H9 (cell line): ENCODE measurements at regions not wholly inside any gene's neighbourhood (a gene's known extent, or its start where the extent isn't known, plus 50 kb on each side); places are given as distances from the start of the nearest gene placed in this dataset.

Experiments
- DNase-seq: peaks from one replicate; pipeline ENCODE4 v3.0.0-alpha.2; 2017
- H2AFZ ChIP-seq: one replicate; pipeline ENCODE4 v1.6.1; 2013; ENCODE audit warnings: mild to moderate bottlenecking, low read length, control low read depth, moderate library complexity
- H2AK5ac ChIP-seq: 2 replicates; pipeline ENCODE4 v1.6.1; 2013; ENCODE audit warnings: low read length, control low read depth, mixed read lengths; ENCODE audit not compliant: insufficient read length
- H2BK120ac ChIP-seq: one replicate; pipeline ENCODE4 v1.6.1; 2013; ENCODE audit warnings: low read depth, mild to moderate bottlenecking, low read length, control low read depth, inconsistent platforms; ENCODE audit not compliant: poor library complexity, severe bottlenecking
- H2BK12ac ChIP-seq: 2 replicates; pipeline ENCODE4 v1.6.1; 2013; ENCODE audit warnings: low read length, control low read depth, mixed read lengths, low read depth; ENCODE audit not compliant: insufficient read length
- H2BK15ac ChIP-seq: 2 replicates; pipeline ENCODE4 v1.6.1; 2013; ENCODE audit warnings: low read depth, low read length, control low read depth
- H2BK20ac ChIP-seq: one replicate; pipeline ENCODE4 v1.6.1; 2013; ENCODE audit warnings: low read depth, mild to moderate bottlenecking, low read length, control low read depth, inconsistent platforms; ENCODE audit not compliant: poor library complexity, severe bottlenecking
- H2BK5ac ChIP-seq: 2 replicates; pipeline ENCODE4 v1.6.1; 2013; ENCODE audit warnings: low read length, control low read depth, mixed read lengths; ENCODE audit not compliant: insufficient read length
- H3K14ac ChIP-seq: 2 replicates; pipeline ENCODE4 v1.6.1; 2013; ENCODE audit warnings: low read length, control low read depth; ENCODE audit not compliant: insufficient read depth
- H3K18ac ChIP-seq: 2 replicates; pipeline ENCODE4 v1.6.1; 2013; ENCODE audit warnings: low read depth, mild to moderate bottlenecking, mixed read lengths, low read length, control low read depth; ENCODE audit not compliant: insufficient read length
- H3K23ac ChIP-seq: 2 replicates; pipeline ENCODE4 v1.6.1; 2013; ENCODE audit warnings: low read length, control low read depth, mixed read lengths, low read depth; ENCODE audit not compliant: insufficient read length
- H3K23me2 ChIP-seq: 2 replicates; pipeline ENCODE4 v1.6.1; 2013; ENCODE audit warnings: low read depth, mild to moderate bottlenecking, mixed read lengths, low read length, control low read depth; ENCODE audit not compliant: insufficient read length, poor library complexity, severe bottlenecking
- H3K27ac ChIP-seq: 2 replicates; pipeline ENCODE4 v1.5.1; 2013; ENCODE audit warnings: low read length, control low read depth, mixed read lengths, low read depth; ENCODE audit not compliant: insufficient read length
- H3K27me3 ChIP-seq: 2 replicates; pipeline ENCODE4 v1.6.1; 2013; ENCODE audit warnings: low read length, control low read depth, inconsistent platforms; ENCODE audit not compliant: insufficient read depth
- H3K4ac ChIP-seq: 2 replicates; pipeline ENCODE4 v1.6.1; 2013; ENCODE audit warnings: low read depth, mild to moderate bottlenecking, control low read depth, inconsistent platforms, low read length, moderate library complexity
- H3K4me1 ChIP-seq: 2 replicates; pipeline ENCODE4 v1.6.1; 2013; ENCODE audit warnings: low read length, control low read depth, inconsistent platforms; ENCODE audit not compliant: insufficient read depth
- H3K4me2 ChIP-seq: 2 replicates; pipeline ENCODE4 v1.6.1; 2013; ENCODE audit warnings: low read length, control low read depth, mixed read lengths; ENCODE audit not compliant: insufficient read length, insufficient read depth
- H3K56ac ChIP-seq: 2 replicates; pipeline ENCODE4 v1.6.1; 2013; ENCODE audit warnings: low read depth, mild to moderate bottlenecking, mixed read lengths, low read length, control low read depth; ENCODE audit not compliant: insufficient read length
- H3K79me1 ChIP-seq: 2 replicates; pipeline ENCODE4 v1.6.1; 2013; ENCODE audit warnings: low read depth, mild to moderate bottlenecking, moderate library complexity, low read length, control low read depth, inconsistent platforms; ENCODE audit not compliant: insufficient read depth, poor library complexity, severe bottlenecking
- H3K79me2 ChIP-seq: 2 replicates; pipeline ENCODE4 v1.6.1; 2013; ENCODE audit warnings: low read length, control low read depth, inconsistent platforms; ENCODE audit not compliant: insufficient read depth
- H3K9ac ChIP-seq: 2 replicates; pipeline ENCODE4 v1.6.1; 2013; ENCODE audit warnings: low read length, control low read depth, mixed read lengths; ENCODE audit not compliant: insufficient read length; ENCODE audit errors: extremely low read depth
- H3K9me3 ChIP-seq: one replicate; pipeline ENCODE4 v1.6.1; 2013; ENCODE audit warnings: low read depth, low read length, inconsistent platforms; ENCODE audit not compliant: control insufficient read depth
- H3T11ph ChIP-seq: one replicate; pipeline ENCODE4 v1.6.1; 2013; ENCODE audit warnings: mild to moderate bottlenecking, low read length, control low read depth, inconsistent platforms
- H4K20me1 ChIP-seq: one replicate; pipeline ENCODE4 v1.6.1; 2013; ENCODE audit not compliant: control insufficient read depth, insufficient read length, insufficient read depth
- H4K5ac ChIP-seq: 2 replicates; pipeline ENCODE4 v1.6.1; 2013; ENCODE audit warnings: low read depth, mild to moderate bottlenecking, mixed read lengths, low read length, control low read depth; ENCODE audit not compliant: insufficient read length
- H4K8ac ChIP-seq: replicated peaks from 2 replicates; pipeline ENCODE4 v1.6.1; 2013; ENCODE audit warnings: low read length, control low read depth, mixed read lengths, low read depth; ENCODE audit not compliant: insufficient read length
- H4K91ac ChIP-seq: 2 replicates; pipeline ENCODE4 v1.6.1; 2013; ENCODE audit warnings: low read depth, mild to moderate bottlenecking, moderate library complexity, mixed read lengths, low read length, control low read depth; ENCODE audit not compliant: insufficient read length
- H3K27ac Mint-ChIP-seq, 3 experiments: 2 replicates in 2 of 3; 3 replicates in 1 of 3; pipeline ENCODE4 v1.8.0; 2020 to 2021; ENCODE audit warnings: mixed read lengths in 3 of 3, mild to moderate bottlenecking in 1 of 3, moderate library complexity in 1 of 3
- H3K27me3 Mint-ChIP-seq: 2 replicates; pipeline ENCODE4 v1.8.0; 2021; ENCODE audit warnings: low read depth, mild to moderate bottlenecking, moderate library complexity, mixed read lengths
- H3K36me3 Mint-ChIP-seq, 3 experiments: 2 replicates in 2 of 3; 3 replicates in 1 of 3; pipeline ENCODE4 v1.8.0; 2020 to 2021; ENCODE audit warnings: low read depth in 3 of 3, mixed read lengths in 3 of 3; ENCODE audit not compliant: insufficient read depth in 1 of 3
- H3K4me1 Mint-ChIP-seq, 2 experiments: 2 replicates each; pipeline ENCODE4 v1.8.0; 2020; ENCODE audit warnings: mixed read lengths in 2 of 2
- H3K4me3 Mint-ChIP-seq, 2 experiments: 2 replicates in 1 of 2; 3 replicates in 1 of 2; pipeline ENCODE4 v1.8.0; 2020 to 2021; ENCODE audit warnings: mild to moderate bottlenecking in 2 of 2, mixed read lengths in 2 of 2, moderate library complexity in 1 of 2
- H3K9me3 Mint-ChIP-seq, 2 experiments: 2 replicates in 1 of 2; 3 replicates in 1 of 2; pipeline ENCODE4 v1.8.0; 2020; ENCODE audit warnings: mild to moderate bottlenecking in 2 of 2, mixed read lengths in 2 of 2, moderate library complexity in 1 of 2
- WGBS: extraction: QIAGEN DNeasy Blood & Tissue Kit; methylation state at CpG from one replicate; pipeline ENCODE4 v1.1.7; 2013; ENCODE audit warnings: missing lambda C conversion rate, low lambda C conversion rate, mixed read lengths; ENCODE audit not compliant: insufficient read length; ENCODE audit errors: extremely low coverage; 5-methylcytosine and 5-hydroxymethylcytosine counted together
- TF ChIP-seq, protein P1 (sequence below): fragments of 200-600 bp; sonication (generic); conservative IDR thresholded peaks from 3 replicates; pipeline ENCODE4 v1.8.0; 2021; ENCODE audit warnings: antibody characterized with exemption, mild to moderate bottlenecking

DNA sequence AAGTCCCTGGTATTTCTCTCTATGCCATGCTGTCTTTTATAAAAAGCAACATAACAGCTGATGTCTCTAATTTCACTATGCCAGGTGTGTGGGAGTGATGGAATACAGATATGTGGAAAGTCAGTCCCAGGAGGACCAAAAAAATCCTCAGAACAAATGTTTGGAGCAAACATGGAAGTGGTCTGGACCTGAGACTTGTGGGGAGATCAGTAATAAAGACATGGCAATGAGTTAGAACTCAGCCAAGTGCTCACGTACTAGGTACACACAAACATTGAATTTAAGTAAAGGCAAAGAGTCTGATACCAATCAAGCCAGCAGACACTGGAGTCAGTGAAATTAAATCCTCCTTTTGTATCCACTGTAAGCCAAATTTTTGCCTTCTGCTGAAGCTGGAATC is 223.6 kb downstream of the ALG10B start:
- no peak overlapping the region for H2BK20ac ChIP-seq
- no peak overlapping the region for H3K23ac ChIP-seq
- no peaks in the 10 kb centered on the region for H3K27me3 ChIP-seq
- H4K5ac ChIP-seq = no peak overlapping the region
- H4K8ac ChIP-seq = no peak overlapping the region
- Mint-ChIP-seq H3K36me3 (no peaks in the 10 kb centered on the region; a peak in 1 of 7 replicates), H3K9me3 (no peaks in the 10 kb centered on the region), H3K27me3 (no peaks in the 10 kb centered on the region; the same call in 1 of the 2 replicates), H3K27ac (no peak overlapping the region), H3K4me3 (no peak overlapping the region), H3K4me1 (peaks cover 28 to 32% of the 10 kb centered on the region in 2 experiments)
- no peak overlapping the region for H2BK12ac ChIP-seq
- H2AFZ ChIP-seq = no peak overlapping the region
- no peaks in the 10 kb centered on the region for H3K23me2 ChIP-seq
- no peak overlapping the region for H2BK15ac ChIP-seq
- TF ChIP-seq, protein P1, sequence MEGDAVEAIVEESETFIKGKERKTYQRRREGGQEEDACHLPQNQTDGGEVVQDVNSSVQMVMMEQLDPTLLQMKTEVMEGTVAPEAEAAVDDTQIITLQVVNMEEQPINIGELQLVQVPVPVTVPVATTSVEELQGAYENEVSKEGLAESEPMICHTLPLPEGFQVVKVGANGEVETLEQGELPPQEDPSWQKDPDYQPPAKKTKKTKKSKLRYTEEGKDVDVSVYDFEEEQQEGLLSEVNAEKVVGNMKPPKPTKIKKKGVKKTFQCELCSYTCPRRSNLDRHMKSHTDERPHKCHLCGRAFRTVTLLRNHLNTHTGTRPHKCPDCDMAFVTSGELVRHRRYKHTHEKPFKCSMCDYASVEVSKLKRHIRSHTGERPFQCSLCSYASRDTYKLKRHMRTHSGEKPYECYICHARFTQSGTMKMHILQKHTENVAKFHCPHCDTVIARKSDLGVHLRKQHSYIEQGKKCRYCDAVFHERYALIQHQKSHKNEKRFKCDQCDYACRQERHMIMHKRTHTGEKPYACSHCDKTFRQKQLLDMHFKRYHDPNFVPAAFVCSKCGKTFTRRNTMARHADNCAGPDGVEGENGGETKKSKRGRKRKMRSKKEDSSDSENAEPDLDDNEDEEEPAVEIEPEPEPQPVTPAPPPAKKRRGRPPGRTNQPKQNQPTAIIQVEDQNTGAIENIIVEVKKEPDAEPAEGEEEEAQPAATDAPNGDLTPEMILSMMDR = no peak
- no peaks in the 10 kb centered on the region for H3K9me3 ChIP-seq
- no peak overlapping the region for H3K56ac ChIP-seq
- no peak overlapping the region for H2BK120ac ChIP-seq
- no peaks in the 10 kb centered on the region for H4K20me1 ChIP-seq
- no peak overlapping the region for H3K27ac ChIP-seq
- H3T11ph ChIP-seq = no peak overlapping the region
- H3K79me2 ChIP-seq = no peaks in the 10 kb centered on the region
- no peak overlapping the region for H4K91ac ChIP-seq
- no peak overlapping the region for H3K9ac ChIP-seq
- H3K4ac ChIP-seq = no peak overlapping the region
- H2AK5ac ChIP-seq = no peak overlapping the region
- no peak overlapping the region for H3K18ac ChIP-seq
- no peak overlapping the region for H3K14ac ChIP-seq
- H3K4me1 ChIP-seq = 0 out of 2 replicates have a peak, but pooled peaks cover 3% of the 10 kb centered on the region
- no CpG with 5 or more reads among the region's 1 CpG for WGBS
- H3K4me2 ChIP-seq = no peak overlapping the region
- no peak for DNase-seq
- H3K79me1 ChIP-seq = no peaks in the 10 kb centered on the region
- H2BK5ac ChIP-seq = no peak overlapping the region
